ENCODE measurements at regions not wholly inside any gene's neighbourhood (a gene's known extent, or its start where the extent isn't known, plus 50 kb on each side); places are given as distances from the start of the nearest gene placed in this dataset.

GRCh38 chr15:94683902-94684301 lies 452.5 kb downstream of the MCTP2 start:
- DNase-seq, result no peak

GRCh38 chr15:94691169-94691568 lies 459.8 kb downstream of the MCTP2 start:
- DNase-seq, result no peak

GRCh38 chr15:94692710-94693109 lies 461.3 kb downstream of the MCTP2 start:
- no peak for DNase-seq

DNA sequence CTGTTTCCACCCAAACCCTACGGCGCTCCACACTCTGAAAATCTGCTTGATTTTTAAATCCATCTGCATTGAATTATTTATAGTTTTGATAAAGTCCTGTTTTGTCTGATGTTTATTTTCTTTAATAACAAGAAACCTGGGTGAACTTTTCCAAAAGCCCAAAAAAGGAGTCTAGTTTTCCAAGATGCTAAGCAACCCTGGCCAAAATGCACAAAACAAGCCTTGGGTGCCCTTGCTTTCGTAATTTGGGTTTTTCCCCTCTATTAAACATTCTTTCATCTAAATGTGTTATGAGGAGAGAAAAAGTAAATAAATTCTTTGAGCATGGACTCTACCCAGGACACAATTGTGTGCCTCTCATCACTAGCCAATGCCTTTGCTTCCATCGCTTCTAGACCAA lies 468.9 kb downstream of the MCTP2 start:
- no peak for DNase-seq

DNA sequence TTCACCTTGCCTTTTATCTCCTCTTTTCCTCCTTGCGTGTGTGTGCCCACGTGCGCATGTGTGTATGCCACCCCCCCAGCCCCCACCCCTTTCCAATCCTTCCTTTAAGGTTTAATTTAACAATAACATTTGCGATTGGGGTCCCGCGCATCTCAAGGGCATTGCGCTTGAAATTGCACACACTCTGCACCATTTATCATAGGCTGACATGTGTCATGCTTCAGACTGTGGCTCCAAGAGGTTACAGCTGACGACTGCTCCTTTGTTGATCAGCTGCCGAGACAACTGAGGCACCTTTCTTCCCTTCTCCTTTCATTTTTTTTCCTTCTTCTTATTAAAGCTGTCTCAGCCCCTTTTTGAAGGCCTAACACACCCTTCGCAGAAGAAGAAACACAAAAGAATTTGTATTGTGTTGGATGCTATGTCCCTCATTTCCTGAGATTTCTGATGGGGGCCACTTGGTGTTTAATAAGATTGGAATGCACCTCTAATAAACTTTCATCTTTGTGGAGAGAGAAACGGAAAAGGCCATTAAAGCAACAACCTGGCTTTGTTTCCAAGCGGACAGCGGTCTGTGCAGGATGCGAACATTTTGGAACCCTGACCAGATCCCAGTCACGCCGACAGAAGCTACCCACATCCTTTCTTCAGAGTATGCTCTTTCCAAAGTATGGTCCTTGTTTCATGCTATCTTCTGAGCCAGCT lies 470.1 kb downstream of the MCTP2 start:
- no peak for DNase-seq

DNA sequence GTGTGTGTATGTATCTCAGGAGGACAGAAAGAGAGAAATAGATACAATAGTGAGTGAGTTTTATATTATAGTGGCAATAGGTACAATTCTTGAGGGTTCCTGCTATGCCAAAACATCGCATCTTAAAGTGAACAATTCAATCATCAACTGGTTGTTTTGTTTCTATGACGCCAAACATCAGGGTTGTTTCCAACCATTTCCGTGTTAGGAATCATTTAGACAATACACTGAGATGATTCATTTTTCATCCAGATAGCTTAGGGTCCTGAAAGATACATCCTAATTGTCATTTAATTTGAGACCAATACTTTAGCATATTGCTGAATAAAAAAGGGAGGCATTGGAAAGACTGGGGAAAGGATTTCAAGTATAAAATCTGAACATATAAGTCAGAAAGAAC lies 472.2 kb downstream of the MCTP2 start:
- DNase-seq, result no peak

DNA sequence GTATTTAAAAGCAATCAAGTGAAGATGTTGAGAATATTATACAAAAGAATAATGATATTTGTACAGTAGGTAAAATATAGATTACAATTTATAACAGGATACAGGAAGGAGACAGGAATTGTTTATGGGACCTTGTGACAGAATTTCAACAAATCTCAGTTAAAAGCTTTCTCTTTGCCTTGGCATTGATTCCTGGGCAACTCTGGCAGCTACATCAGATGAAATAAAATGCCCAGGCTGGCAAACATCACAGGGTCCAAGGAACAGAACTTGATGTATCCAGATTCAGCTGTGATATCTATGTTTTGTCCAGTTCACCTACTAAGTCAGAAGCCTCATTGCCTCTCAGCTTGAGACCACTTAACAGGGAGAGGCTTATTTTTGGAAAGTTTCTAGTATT lies 473.1 kb downstream of the MCTP2 start:
- no peak for DNase-seq

DNA sequence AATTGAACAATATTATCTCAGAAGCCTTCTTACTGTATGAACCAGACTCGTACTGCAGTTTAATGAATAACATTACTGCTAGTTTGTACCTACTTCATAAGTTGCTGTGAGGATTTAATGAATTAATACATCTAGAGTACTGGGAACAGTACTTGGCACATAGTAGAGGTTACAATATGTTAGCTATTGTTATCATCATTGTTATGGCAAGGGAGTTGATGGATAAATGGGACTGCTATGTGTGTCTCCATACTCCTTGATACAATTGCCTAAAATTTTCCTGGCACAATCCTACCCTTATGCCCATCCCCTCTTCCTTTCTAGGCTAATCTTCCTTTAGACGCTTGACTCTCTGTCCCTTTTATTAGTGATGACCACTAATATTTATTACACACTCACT lies 473.6 kb downstream of the MCTP2 start:
- DNase-seq, result no peak

GRCh38 chr15:94709319-94709718 lies 478.0 kb downstream of the MCTP2 start:
- DNase-seq, result no peak

GRCh38 chr15:94722024-94722636 lies 490.8 kb downstream of the MCTP2 start:
- DNase-seq, result no peak

DNA sequence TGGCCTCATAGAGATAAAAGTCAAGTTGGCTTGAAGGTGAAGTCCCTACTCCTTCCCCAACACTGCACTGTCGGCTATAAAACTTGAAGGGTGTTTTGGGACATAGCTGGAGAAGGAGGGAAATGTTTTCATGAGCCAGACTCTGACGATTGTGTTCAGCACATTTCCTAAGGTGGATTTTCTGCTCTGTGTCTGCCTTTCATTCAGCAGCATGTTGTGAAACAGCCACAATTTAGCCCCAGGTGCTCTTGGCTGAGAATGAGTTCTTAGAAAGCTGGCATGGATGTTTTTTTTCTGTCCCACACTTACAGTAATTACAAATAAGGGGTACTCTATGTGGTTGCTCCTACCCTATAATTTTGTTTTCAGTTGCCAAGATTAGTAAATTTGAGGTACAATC lies 492.4 kb downstream of the MCTP2 start:
- no peak for DNase-seq

DNA sequence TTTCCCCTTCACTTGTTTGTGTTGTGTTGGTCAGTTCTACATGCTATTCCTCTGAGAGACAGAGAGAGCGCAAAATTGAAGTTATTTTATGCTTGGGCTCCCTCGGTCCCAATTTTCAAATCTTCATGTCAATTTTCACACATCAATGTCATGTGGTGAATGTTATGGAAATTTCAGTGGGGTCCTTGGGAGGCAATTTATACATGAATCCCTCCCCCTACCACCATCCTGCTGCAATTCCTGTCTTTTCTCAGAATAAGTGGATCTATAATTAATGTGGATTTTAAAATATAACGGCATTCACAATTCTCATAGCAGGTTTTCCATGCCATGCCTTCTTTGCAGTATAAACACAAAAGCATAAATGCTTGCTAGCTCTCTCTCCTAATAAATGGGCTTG lies 499.9 kb downstream of the MCTP2 start:
- no peak for DNase-seq

DNA sequence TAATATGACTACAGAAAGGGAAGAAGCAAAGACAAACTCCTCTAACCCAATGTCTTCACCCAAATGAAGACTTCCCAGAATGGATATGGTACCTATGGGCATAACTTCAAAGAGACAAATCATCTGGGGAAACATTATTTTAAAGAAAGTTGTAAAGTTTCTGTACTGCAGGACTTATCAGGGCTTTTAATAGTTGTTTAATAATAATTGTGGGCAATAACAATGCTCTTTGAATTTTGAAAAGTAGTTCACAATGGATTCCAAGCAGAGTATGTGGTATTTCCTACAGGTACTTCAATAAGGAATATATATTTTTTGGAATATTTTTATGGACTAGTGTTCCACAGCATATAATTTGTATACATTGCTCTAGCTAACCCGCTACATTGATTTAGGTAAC lies 503.1 kb downstream of the MCTP2 start:
- no peak for DNase-seq

- DNase-seq, result no peak
These were observed 504.9 kb downstream of the MCTP2 start for GRCh38 chr15:94736236-94736635.

- no peak for DNase-seq
These were observed 508.3 kb downstream of the MCTP2 start for GRCh38 chr15:94739639-94740038.

DNA sequence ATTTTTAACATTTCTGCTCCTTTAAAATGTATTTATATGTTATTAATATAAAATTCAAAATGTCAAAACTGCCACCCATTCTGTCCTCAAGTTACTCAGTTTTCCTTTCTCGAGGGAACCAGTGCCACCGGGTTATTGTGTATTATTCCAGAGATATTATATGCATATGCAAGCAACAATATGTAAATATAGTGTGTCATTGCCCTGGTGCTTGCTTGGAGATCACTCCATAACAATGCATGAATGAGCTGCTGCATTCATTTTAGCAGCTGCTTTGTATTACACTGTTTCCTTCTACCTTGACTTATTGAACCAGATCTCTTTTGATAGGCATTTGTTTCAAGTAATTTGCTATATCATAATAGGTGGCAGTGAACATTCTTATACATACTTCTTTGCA lies 509.1 kb downstream of the MCTP2 start:
- DNase-seq, result no peak

- DNase-seq, result no peak
These were observed 512.3 kb downstream of the MCTP2 start for GRCh38 chr15:94743668-94744067.

GRCh38 chr15:94744080-94744793 lies 512.9 kb downstream of the MCTP2 start:
- DNase-seq, result no peak

- DNase-seq, result no peak
These were observed 514.0 kb downstream of the MCTP2 start for GRCh38 chr15:94745371-94745770.

DNA sequence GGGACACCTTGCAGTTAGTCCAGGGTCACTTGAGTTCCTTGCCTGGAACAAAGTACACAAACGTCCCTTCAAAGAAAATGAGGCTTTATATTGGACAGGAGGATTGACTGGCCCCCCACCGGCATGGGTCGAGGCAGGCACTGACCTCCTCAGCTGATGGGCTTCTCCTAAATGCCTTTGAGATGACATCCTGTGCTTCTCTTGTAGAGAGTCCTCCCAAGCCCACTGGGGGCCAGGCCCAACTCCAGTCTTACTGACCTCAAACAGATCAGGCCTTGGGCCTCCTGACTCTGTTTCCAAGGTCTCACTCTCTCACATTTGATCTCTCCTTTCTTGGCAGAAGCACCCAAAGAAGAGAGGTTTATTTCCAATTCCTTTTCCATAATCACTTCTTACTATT lies 516.1 kb downstream of the MCTP2 start:
- DNase-seq, result no peak

DNA sequence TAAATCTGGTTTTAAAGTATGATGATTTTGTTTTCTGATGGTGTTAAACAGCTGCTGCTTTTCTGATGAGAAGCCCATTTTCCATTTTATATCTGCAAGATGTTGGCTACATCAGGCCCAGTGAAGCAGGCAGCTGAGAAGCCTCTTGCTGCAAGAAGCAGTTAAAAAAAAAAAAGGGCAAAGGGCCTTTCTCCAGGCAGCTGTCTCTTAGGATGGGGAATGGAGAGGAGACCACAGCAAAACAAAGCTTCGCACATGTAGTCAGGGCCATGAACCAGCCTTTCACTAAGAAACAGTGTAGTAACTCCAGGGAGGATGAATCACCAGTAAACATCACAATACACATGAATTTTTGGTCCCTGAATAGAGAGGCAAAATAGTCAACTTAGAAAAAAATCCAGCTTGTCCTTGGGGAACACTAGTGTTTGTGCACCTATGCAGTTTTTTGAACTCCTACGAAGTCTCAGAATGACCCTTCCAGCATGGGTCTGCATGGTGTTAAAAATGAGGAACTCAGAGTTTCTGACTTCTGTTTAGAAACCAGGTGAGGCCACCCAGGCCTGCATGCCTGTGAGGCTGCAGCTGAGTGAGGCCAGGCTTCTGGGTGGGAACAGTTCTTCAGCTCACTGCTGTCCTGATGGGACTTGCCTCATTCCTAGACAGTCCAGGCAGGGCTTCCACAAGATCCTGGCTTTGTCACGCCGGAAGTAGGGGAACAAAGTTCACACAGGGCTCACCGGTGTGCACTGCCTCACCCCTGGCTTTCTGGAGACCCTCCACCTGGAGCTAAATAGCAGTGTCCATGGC lies 518.7 kb downstream of the MCTP2 start:
- DNase-seq, result no peak

GRCh38 chr15:94760348-94760747 lies 529.0 kb downstream of the MCTP2 start:
- DNase-seq, result no peak

DNA sequence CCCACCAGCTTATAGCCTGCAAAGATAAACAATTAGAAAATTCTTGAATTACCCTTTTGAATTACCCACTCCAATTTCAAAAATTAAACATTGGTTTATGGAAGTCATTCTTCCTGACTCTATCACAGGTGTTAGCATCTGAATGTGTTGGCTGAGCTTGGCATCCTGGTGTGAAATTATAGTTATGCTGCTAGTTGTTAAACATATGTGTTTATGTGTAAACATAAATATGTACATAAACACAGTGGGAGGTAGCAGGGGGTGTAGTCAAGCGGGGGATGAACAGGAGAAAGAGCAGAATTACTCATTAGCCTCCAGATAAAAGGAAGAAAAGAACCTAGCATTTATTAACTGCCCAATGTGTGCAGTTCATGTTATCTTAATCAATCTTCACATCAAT lies 530.2 kb downstream of the MCTP2 start:
- DNase-seq, result no peak

DNA sequence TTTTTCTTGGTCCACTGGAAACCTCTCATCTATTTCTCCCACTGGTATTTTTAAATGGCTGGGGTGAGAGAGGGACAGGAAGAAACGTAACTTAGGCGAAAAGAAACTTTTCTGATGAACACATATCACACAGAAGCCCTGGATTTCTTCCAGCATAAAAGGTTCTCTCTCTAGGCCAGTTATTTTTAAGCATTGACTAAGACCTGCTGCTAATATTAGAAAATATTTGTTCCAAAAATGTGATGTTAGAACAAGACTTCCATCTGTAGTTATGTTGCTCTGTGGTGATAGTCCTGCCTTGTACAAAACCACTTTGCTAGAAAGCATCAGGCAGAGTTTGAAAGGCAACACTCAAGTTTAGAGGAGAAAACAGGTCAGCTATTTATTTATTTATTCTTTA lies 537.7 kb downstream of the MCTP2 start:
- DNase-seq, result no peak
